ENCODE measurements at regions not wholly inside any gene's neighbourhood (a gene's known extent, or its start where the extent isn't known, plus 50 kb on each side); places are given as distances from the start of the nearest gene placed in this dataset.

- no peak for DNase-seq
- no peaks in the 10 kb centered on the region for H3K36me3 Mint-ChIP-seq (ENCODE audit: low read depth)
- H3K4me1 Mint-ChIP-seq (ENCODE audit: low read depth), result no peaks in the 10 kb centered on the region
- intact Hi-C loops (cut with micrococcal nuclease), result no loop called here
- no peaks in the 10 kb centered on the region for H3K27me3 Mint-ChIP-seq (ENCODE audit: low read depth)
- H3K4me3 Mint-ChIP-seq, result no peak overlapping the region
- CTCF ChIA-PET, result no interaction called here
- H3K9me3 Mint-ChIP-seq, result peaks cover 2% of the 10 kb centered on the region
- H3K27ac Mint-ChIP-seq, result no peak overlapping the region
These were observed 335.3 kb downstream of the CNTNAP4 start for GRCh38 chr16:76612497-76612896.

- H3K9me3 Mint-ChIP-seq, result peaks cover 2% of the 10 kb centered on the region
- intact Hi-C loops (cut with micrococcal nuclease), result no loop called here
- H3K4me1 Mint-ChIP-seq (ENCODE audit: low read depth), result no peaks in the 10 kb centered on the region
- H3K27me3 Mint-ChIP-seq (ENCODE audit: low read depth), result no peaks in the 10 kb centered on the region
- no peak overlapping the region for H3K27ac Mint-ChIP-seq
- no peaks in the 10 kb centered on the region for H3K36me3 Mint-ChIP-seq (ENCODE audit: low read depth)
- CTCF ChIA-PET, result no interaction called here
- H3K4me3 Mint-ChIP-seq, result no peak overlapping the region
- no peak for DNase-seq
These were observed 337.1 kb downstream of the CNTNAP4 start for GRCh38 chr16:76614269-76614668.

DNA sequence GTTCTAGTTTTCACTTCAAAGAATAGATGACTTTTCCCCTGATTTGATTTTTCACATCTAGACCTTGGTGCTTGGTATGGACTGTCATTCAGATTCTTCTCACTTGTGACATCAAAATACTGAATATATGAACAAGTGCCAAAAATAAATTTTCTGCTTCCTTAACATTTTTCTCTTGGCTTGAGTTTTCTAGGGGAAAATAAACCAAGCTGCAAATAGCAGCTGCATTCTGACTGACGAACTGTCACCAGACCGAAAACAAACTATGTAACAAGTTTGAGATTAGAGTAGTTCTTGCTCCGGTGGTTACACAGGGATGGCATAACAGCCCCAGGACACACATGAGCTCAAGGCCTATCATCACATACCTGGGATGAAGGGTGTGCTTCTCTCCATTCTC lies 345.7 kb downstream of the CNTNAP4 start:
- intact Hi-C loops (cut with micrococcal nuclease), result no loop called here
- Mint-ChIP-seq H3K4me3 (no peak overlapping the region), H3K36me3 (ENCODE audit: low read depth) (no peaks in the 10 kb centered on the region), H3K9me3 (peaks cover 6% of the 10 kb centered on the region), H3K27ac (no peak overlapping the region), H3K4me1 (ENCODE audit: low read depth) (no peaks in the 10 kb centered on the region), H3K27me3 (ENCODE audit: low read depth) (no peaks in the 10 kb centered on the region)
- no peak for DNase-seq
- CTCF ChIA-PET, result no interaction called here

DNA sequence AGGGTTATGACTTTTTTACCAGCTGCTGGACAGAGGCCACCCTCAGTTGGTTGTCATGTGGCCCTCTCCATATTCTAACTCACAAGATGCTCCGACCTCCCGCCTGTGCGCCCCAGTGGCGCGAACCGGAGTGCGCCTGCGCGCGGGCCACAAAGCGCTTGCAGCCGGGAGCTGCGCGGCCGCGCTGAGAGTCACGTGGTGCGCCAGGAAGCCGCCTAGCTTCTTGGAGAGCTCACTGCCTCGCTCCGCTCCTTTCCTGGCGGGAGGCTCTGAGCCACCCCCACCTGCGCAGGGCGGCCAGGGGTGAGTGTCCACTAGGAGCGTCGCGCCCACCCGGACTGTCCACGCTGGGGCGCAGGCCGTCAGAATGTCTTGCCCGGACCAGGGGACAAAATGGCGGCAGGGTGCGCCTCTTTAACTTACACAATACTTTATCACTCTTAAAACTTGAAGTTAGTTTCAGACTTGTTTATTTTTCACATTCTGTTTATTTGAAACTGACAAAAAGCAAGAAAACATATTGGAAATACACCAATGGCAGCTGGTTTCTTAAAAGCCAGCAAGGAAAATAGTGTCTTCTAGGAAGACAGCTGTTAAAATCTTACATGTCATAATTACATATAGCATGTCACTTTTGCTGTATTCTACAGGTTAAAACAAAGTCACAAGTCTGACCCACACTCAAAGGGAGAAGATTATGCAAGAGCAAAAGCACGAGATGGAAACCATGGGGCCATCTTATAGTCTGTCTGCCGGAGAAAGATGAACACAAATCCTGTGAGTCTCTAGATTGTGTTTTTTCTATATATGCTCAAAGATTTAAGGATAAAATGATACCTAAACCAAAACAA lies 357.9 kb downstream of the CNTNAP4 start:
- Mint-ChIP-seq H3K27ac (no peak overlapping the region), H3K4me3 (no peak overlapping the region), H3K9me3 (peaks cover 17% of the 10 kb centered on the region), H3K36me3 (ENCODE audit: low read depth) (no peaks in the 10 kb centered on the region), H3K4me1 (ENCODE audit: low read depth) (no peaks in the 10 kb centered on the region), H3K27me3 (ENCODE audit: low read depth) (no peaks in the 10 kb centered on the region)
- DNase-seq, result no peak
- CTCF ChIA-PET, result no interaction called here
- intact Hi-C loops (cut with micrococcal nuclease), result no loop called here

- no peaks in the 10 kb centered on the region for H3K27me3 Mint-ChIP-seq (ENCODE audit: low read depth)
- H3K4me1 Mint-ChIP-seq (ENCODE audit: low read depth), result no peaks in the 10 kb centered on the region
- intact Hi-C loops (cut with micrococcal nuclease), result no loop called here
- H3K36me3 Mint-ChIP-seq (ENCODE audit: low read depth), result no peaks in the 10 kb centered on the region
- H3K4me3 Mint-ChIP-seq, result no peak overlapping the region
- peaks cover 3% of the 10 kb centered on the region for H3K9me3 Mint-ChIP-seq
- CTCF ChIA-PET, result no interaction called here
- H3K27ac Mint-ChIP-seq, result no peak overlapping the region
- no peak for DNase-seq
These were observed 362.6 kb downstream of the CNTNAP4 start for GRCh38 chr16:76639685-76640289.

DNA sequence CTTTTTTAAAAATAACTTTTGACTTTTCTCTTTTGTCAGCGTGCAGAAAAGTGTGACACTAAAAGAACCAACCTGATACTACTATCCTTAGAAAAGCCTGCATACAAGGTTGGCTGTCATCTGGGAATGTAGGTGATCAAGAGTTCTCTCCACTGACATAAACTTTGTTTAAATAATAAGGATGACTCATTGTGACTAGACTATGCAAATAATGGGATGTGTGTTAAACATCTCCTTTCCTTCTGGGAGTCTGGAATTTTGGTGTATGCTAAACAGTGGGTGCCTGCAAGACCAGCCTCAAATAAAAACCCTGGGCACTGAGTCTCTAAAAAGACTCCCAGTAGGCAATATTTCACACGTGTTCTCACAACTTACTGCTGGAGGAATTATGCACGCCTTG lies 373.4 kb downstream of the CNTNAP4 start:
- DNase-seq, result no peak
- intact Hi-C loops (cut with micrococcal nuclease), result loop anchor here (10.0 kb wide), 1 partner anchor 366 kb away; no protein-coding TSS in a partner anchor
- no peak overlapping the region for H3K27ac Mint-ChIP-seq
- H3K27me3 Mint-ChIP-seq (ENCODE audit: low read depth), result no peaks in the 10 kb centered on the region
- H3K9me3 Mint-ChIP-seq, result peaks cover 5% of the 10 kb centered on the region
- H3K4me1 Mint-ChIP-seq (ENCODE audit: low read depth), result no peaks in the 10 kb centered on the region
- CTCF ChIA-PET, result no interaction called here
- no peak overlapping the region for H3K4me3 Mint-ChIP-seq
- H3K36me3 Mint-ChIP-seq (ENCODE audit: low read depth), result no peaks in the 10 kb centered on the region

GRCh38 chr16:76653390-76654026 lies 376.3 kb downstream of the CNTNAP4 start:
- Mint-ChIP-seq H3K4me1 (ENCODE audit: low read depth) (no peaks in the 10 kb centered on the region), H3K4me3 (no peak overlapping the region), H3K9me3 (no peaks in the 10 kb centered on the region), H3K27me3 (ENCODE audit: low read depth) (no peaks in the 10 kb centered on the region), H3K36me3 (ENCODE audit: low read depth) (no peaks in the 10 kb centered on the region), H3K27ac (no peak overlapping the region)
- CTCF ChIA-PET, result interaction anchor here (0.6 to 1.2 kb wide), 2 partner anchors 113 to 517 kb away, joined by 3 to 5 read pairs; no protein-coding TSS in a partner anchor
- intact Hi-C loops (cut with micrococcal nuclease), result loop anchor here (1.0 to 10.0 kb wide), 3 partner anchors 369 to 864 kb away; no protein-coding TSS in a partner anchor
- DNase-seq, result peak; percentile 10

- intact Hi-C loops (cut with micrococcal nuclease), result loop anchor here (10.0 kb wide), 1 partner anchor 369 kb away; no protein-coding TSS in a partner anchor
- Mint-ChIP-seq H3K9me3 (no peaks in the 10 kb centered on the region), H3K4me1 (ENCODE audit: low read depth) (no peaks in the 10 kb centered on the region), H3K27me3 (ENCODE audit: low read depth) (no peaks in the 10 kb centered on the region), H3K36me3 (ENCODE audit: low read depth) (no peaks in the 10 kb centered on the region), H3K4me3 (no peak overlapping the region), H3K27ac (no peak overlapping the region)
- CTCF ChIA-PET, result interaction anchor here (0.6 kb wide), 1 partner anchor 114 kb away, joined by 3 read pairs; no protein-coding TSS in a partner anchor
- DNase-seq, result no peak
These were observed 377.1 kb downstream of the CNTNAP4 start for GRCh38 chr16:76654088-76654820.

DNA sequence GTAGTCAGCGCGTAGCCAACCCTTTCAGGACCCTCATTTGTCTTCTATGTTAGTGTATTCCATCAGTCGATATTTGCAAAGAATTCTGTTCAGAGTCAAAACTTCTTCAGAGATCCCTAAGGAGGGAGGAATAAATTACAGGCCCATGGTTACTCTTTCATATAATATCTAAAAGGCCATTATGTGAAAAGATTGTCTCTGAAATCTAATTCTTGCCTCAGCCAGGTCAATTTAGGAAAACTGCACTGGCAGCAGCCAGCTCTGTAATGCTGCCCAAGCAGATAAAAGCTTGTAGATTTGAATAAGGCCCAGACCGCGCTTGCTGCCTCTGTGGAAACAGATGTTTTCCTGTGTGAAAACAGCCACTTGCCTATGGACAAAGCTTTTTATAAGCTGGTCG lies 379.8 kb downstream of the CNTNAP4 start:
- Mint-ChIP-seq H3K27ac (no peak overlapping the region), H3K9me3 (no peaks in the 10 kb centered on the region), H3K4me3 (no peak overlapping the region), H3K4me1 (ENCODE audit: low read depth) (no peaks in the 10 kb centered on the region), H3K27me3 (ENCODE audit: low read depth) (no peaks in the 10 kb centered on the region), H3K36me3 (ENCODE audit: low read depth) (no peaks in the 10 kb centered on the region)
- intact Hi-C loops (cut with micrococcal nuclease), result loop anchor here (10.0 kb wide), 1 partner anchor 372 kb away; no protein-coding TSS in a partner anchor
- no peak for DNase-seq
- CTCF ChIA-PET, result no interaction called here

- no peak overlapping the region for H3K27ac Mint-ChIP-seq
- intact Hi-C loops (cut with micrococcal nuclease), result no loop called here
- H3K4me3 Mint-ChIP-seq, result no peak overlapping the region
- H3K4me1 Mint-ChIP-seq (ENCODE audit: low read depth), result no peaks in the 10 kb centered on the region
- DNase-seq, result no peak
- CTCF ChIA-PET, result no interaction called here
- H3K9me3 Mint-ChIP-seq, result no peaks in the 10 kb centered on the region
- no peaks in the 10 kb centered on the region for H3K27me3 Mint-ChIP-seq (ENCODE audit: low read depth)
- H3K36me3 Mint-ChIP-seq (ENCODE audit: low read depth), result no peaks in the 10 kb centered on the region
These were observed 384.6 kb downstream of the CNTNAP4 start for GRCh38 chr16:76661691-76662235.

DNA sequence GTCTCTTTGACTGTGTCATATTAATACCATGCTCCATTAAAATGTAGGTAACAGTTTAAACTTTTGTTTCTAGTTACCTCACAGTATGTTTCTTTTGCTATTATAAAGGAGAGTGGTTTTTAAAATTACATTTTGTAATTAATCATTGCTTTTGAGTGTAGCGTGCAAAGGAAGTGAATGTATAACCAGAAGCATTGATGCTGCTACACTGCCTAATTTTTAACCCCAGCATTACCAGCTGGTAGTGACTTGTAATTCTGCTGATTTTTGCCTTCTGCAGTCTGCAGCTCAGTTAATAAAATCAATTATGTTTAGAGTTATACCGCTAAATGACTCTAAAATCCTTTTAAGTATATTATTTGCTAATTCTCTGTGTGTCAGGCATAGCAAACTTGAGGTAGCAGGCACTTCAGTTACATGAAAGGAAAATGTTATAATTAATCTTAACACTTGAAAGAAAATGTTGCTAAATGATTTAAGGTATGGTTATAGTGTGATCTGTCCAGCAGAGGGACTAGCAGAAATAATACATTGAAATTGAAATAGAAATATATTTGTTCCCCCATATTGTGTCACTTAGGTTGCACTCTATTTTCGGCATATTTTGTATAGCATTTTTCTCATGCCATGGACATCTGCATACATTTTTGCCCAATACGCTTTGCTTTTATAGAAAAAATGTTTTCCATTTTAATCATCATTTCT lies 388.5 kb downstream of the CNTNAP4 start:
- no peak for DNase-seq
- CTCF ChIA-PET, result no interaction called here
- H3K9me3 Mint-ChIP-seq, result no peaks in the 10 kb centered on the region
- no peak overlapping the region for H3K27ac Mint-ChIP-seq
- intact Hi-C loops (cut with micrococcal nuclease), result no loop called here
- no peaks in the 10 kb centered on the region for H3K36me3 Mint-ChIP-seq (ENCODE audit: low read depth)
- no peaks in the 10 kb centered on the region for H3K27me3 Mint-ChIP-seq (ENCODE audit: low read depth)
- H3K4me1 Mint-ChIP-seq (ENCODE audit: low read depth), result no peaks in the 10 kb centered on the region
- no peak overlapping the region for H3K4me3 Mint-ChIP-seq
